LNCAP (cell line): ENCODE measurements at regions not wholly inside any gene's neighbourhood (a gene's known extent, or its start where the extent isn't known, plus 50 kb on each side); places are given as distances from the start of the nearest gene placed in this dataset.

Experiments used
- CTCF ChIP-seq: fragments of 450-650 bp; IDR thresholded peaks from 2 replicates; pipeline ENCODE4 v1.5.1; 2017; ENCODE audit warnings: mild to moderate bottlenecking

DNA sequence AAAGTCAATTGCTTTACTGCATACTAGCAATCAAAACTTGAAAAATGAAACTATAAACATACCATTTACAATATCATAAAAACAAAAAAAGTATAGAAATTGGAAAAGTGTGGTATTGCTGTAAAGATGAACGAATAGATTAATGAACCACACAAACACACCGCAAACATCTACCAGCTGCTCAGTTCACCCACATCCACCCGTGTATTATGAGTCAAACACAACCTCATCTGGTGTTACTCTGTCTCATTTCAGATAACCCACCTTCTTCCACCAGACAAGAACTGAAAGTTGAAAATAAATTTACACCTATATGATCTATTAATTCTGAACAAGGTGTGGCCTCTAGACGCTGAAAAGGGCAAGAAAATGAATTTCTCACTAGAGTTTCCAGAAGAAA, 53.3 kb downstream of the BLID start:
- no peak for TF ChIP-seq CTCF

DNA sequence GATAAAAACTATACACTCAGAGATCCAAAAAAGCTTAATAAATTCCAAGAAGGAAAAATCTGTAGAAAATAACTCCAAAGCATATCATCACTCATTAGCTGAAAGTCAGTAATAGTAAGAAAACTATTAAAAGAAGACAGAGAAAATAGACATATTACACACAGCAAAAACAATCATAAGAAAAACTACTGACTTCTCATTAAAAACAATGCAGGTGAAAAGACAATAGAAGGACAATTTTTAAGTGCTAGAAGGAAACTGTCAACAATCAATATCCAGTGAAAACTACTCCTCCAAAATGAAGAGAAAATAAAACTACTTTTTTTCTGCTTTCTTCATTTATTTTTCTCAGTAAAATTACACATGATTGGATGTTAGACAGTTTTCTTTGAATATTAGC, 56.5 kb downstream of the BLID start:
- TF ChIP-seq CTCF, result no peak

GRCh38 chr11:122050021-122050690, 65.9 kb downstream of the BLID start:
- no peak for TF ChIP-seq CTCF

- TF ChIP-seq CTCF, result no peak
Observed at GRCh38 chr11:122048401-122048800, 67.6 kb downstream of the BLID start.

DNA sequence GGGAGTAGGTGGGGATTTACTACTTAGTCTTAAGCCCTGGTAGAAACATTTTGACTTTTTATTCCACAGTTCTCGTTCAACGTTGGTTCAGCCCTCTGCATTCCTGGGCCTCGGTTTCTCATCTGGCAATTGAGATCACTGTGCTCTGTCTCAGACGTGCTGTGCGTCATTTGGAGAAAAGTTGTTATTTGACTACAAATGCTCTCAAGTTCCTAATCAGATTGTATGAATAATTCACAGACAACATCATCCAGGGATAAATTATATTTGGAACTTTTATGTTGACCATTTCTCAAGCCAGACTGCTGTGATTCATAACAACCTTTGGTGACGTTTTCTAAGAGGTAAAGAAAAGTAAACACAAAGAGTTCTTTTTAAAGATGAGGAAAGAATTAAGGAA, 69.2 kb downstream of the BLID start:
- TF ChIP-seq CTCF, result no peak

DNA sequence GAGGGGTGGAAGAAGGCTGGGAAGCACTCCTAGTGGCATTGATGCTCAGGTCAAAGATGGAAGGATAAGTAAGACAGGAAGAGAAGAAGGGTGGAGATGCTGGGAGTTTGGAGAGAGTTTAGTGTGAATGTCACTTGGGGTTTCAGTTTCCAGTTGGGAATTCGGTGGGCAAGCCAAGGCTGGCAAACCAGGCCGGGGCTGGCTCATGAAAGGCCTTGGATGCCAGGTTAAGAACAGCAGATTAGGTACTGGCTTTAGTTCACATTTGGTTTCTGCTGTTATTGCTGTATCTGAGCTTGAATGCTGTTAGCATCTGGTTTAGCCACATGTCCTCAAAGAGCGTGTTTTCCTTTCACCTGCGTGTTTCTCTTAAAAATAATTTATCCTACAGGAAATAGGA, 69.6 kb downstream of the BLID start:
- TF ChIP-seq CTCF, result no peak

DNA sequence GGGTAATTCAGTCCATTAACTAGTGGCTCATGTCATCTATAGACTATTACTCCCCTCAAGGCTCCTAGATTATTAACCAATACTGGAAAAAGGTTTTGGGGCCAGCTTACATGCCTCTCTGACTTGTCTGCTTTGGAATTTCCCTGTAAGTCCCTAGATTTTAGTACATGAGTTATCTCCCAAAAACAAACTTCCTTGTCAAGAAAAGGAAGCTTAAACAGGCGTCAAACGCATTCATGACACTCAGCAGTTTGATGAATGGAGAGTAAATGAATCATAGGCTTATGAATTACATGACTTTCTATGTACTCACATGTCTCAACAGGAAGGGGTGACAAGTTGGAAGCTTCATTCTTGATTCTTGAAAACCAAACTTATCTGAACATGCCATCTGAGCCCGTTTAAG, 70.8 kb downstream of the BLID start:
- TF ChIP-seq CTCF, result no peak

DNA sequence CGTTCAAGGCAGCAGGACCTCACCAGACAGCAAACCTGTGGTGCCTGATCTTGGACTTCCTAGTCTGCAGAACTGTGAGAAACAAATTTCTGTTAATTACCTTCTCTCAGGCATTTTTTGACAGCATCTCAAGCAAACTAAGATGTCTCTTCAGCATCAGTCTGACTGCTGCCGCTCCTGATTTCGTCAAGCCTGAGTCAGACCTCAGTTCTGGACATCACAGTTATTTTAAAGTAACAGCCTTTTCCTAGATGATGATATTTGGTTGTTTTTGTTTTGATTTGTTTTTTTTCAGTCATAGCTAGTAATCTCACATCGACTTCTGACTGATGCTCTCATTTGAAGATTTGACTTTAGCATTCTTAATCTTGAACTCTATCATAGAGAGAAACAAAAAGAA, 71.9 kb downstream of the BLID start:
- no peak for TF ChIP-seq CTCF
